WTC11 (cell line): ENCODE measurements at regions not wholly inside any gene's neighbourhood (a gene's known extent, or its start where the extent isn't known, plus 50 kb on each side); places are given as distances from the start of the nearest gene placed in this dataset.

Source experiments
- ATAC-seq: fragments of 200-7000 bp; cut with Tn5 transposase; 2 replicates; pipeline ENCODE4 v1.10.0; 2021; ENCODE audit warnings: mild to moderate bottlenecking, moderate library complexity
- CTCF ChIA-PET: fragments of 300-600 bp; sonication (Branson Sonifier 250); formaldehyde crosslinking; loops from one replicate; lab custom pipeline; 2021; ENCODE audit warnings: antibody characterized with exemption; lab: Charles Lee
- POLR2A ChIA-PET: fragments of 350-600 bp; sonication (Branson Sonifier 250); formaldehyde crosslinking; loops from one replicate; lab custom pipeline; 2021; ENCODE audit warnings: antibody characterized with exemption; lab: Charles Lee
- DNase-seq: peaks from one replicate; pipeline ENCODE4 v3.0.0; 2021; ENCODE audit warnings: low spot score
- H3K27ac Mint-ChIP-seq: 2 replicates; pipeline ENCODE4 v1.8.0; 2021; ENCODE audit warnings: mixed read lengths
- H3K27me3 Mint-ChIP-seq: 2 replicates; pipeline ENCODE4 v1.8.0; 2021; ENCODE audit warnings: low read depth, mild to moderate bottlenecking, moderate library complexity, mixed read lengths
- H3K36me3 Mint-ChIP-seq: 2 replicates; pipeline ENCODE4 v1.8.0; 2021; ENCODE audit warnings: mixed read lengths
- H3K4me1 Mint-ChIP-seq: 2 replicates; pipeline ENCODE4 v1.8.0; 2022; ENCODE audit warnings: mixed read lengths
- H3K4me3 Mint-ChIP-seq: 2 replicates; pipeline ENCODE4 v1.8.0; 2021; ENCODE audit warnings: mild to moderate bottlenecking, moderate library complexity, mixed read lengths
- H3K9me3 Mint-ChIP-seq: 2 replicates; pipeline ENCODE4 v1.8.0; 2021; ENCODE audit warnings: mixed read lengths
- ATF6 ChIP-seq: sonication (generic); formaldehyde crosslinking; IDR thresholded peaks from 2 replicates; pipeline ENCODE4 v1.8.1; 2023; ENCODE audit warnings: mild to moderate bottlenecking, missing genetic modification reagents
- CBFB ChIP-seq: sonication (generic); formaldehyde crosslinking; IDR thresholded peaks from 2 replicates; pipeline ENCODE4 v1.8.1; 2022; ENCODE audit warnings: mild to moderate bottlenecking, low read depth, missing genetic modification reagents
- CREB1 ChIP-seq: sonication (generic); formaldehyde crosslinking; IDR thresholded peaks from 2 replicates; pipeline ENCODE4 v1.8.0; 2023; ENCODE audit warnings: mild to moderate bottlenecking, missing genetic modification reagents
- ESRRA ChIP-seq: sonication (generic); formaldehyde crosslinking; IDR thresholded peaks from 2 replicates; pipeline ENCODE4 v1.8.1; 2022; ENCODE audit warnings: mild to moderate bottlenecking, missing genetic modification reagents, borderline replicate concordance
- ETV6 ChIP-seq: sonication (generic); formaldehyde crosslinking; IDR thresholded peaks from 2 replicates; pipeline ENCODE4 v1.8.1; 2022; ENCODE audit warnings: mild to moderate bottlenecking, missing genetic modification reagents
- FOXP1 ChIP-seq: sonication (generic); formaldehyde crosslinking; IDR thresholded peaks from 2 replicates; pipeline ENCODE4 v1.8.0; 2022; ENCODE audit warnings: missing genetic modification reagents, mild to moderate bottlenecking, moderate library complexity, borderline replicate concordance
- FOXP4 ChIP-seq: sonication (generic); formaldehyde crosslinking; IDR thresholded peaks from 2 replicates; pipeline ENCODE4 v1.8.0; 2022; ENCODE audit warnings: mild to moderate bottlenecking, missing genetic modification reagents
- GABPB1 ChIP-seq: sonication (generic); formaldehyde crosslinking; IDR thresholded peaks from 2 replicates; pipeline ENCODE4 v1.8.1; 2023; ENCODE audit warnings: mild to moderate bottlenecking, missing genetic modification reagents
- GTF2I ChIP-seq: fragments of 250-450 bp; sonication (Bioruptor Pico); conservative IDR thresholded peaks from 2 replicates; pipeline ENCODE4 v1.4.0; 2021; ENCODE audit warnings: mild to moderate bottlenecking
- IRF2 ChIP-seq: sonication (generic); formaldehyde crosslinking; IDR thresholded peaks from 2 replicates; pipeline ENCODE4 v1.8.0; 2022; ENCODE audit warnings: low read depth, missing genetic modification reagents, borderline replicate concordance
- JUN ChIP-seq: sonication (generic); formaldehyde crosslinking; IDR thresholded peaks from 2 replicates; pipeline ENCODE4 v1.8.0; 2023; ENCODE audit warnings: mild to moderate bottlenecking, missing genetic modification reagents
- NR1H2 ChIP-seq: sonication (generic); formaldehyde crosslinking; IDR thresholded peaks from 2 replicates; pipeline ENCODE4 v1.9.0; 2021; ENCODE audit warnings: mild to moderate bottlenecking, moderate library complexity, missing genetic modification reagents
- OVOL2 ChIP-seq: fragments of 250-450 bp; sonication (Bioruptor Pico); IDR thresholded peaks from 2 replicates; pipeline ENCODE4 v1.9.0; 2021; ENCODE audit warnings: mild to moderate bottlenecking, borderline replicate concordance
- PRRX2 ChIP-seq: fragments of 250-450 bp; sonication (Bioruptor Pico); IDR thresholded peaks from 2 replicates; pipeline ENCODE4 v1.8.0; 2021; ENCODE audit warnings: mild to moderate bottlenecking
- RORB ChIP-seq: fragments of 250-450 bp; sonication (Bioruptor Pico); IDR thresholded peaks from 2 replicates; pipeline ENCODE4 v1.9.0; 2021; ENCODE audit warnings: mild to moderate bottlenecking
- SMAD3 ChIP-seq: sonication (generic); formaldehyde crosslinking; IDR thresholded peaks from 2 replicates; pipeline ENCODE4 v1.8.0; 2022; ENCODE audit warnings: missing genetic modification reagents, mild to moderate bottlenecking, borderline replicate concordance
- TCF7 ChIP-seq: sonication (generic); formaldehyde crosslinking; IDR thresholded peaks from 2 replicates; pipeline ENCODE4 v1.8.0; 2022; ENCODE audit warnings: mild to moderate bottlenecking, low read depth, missing genetic modification reagents, moderate library complexity
- TEAD1 ChIP-seq: sonication (generic); formaldehyde crosslinking; IDR thresholded peaks from 2 replicates; pipeline ENCODE4 v1.8.0; 2022; ENCODE audit warnings: mild to moderate bottlenecking, missing genetic modification reagents
- ZBTB21 ChIP-seq: sonication (generic); formaldehyde crosslinking; IDR thresholded peaks from 2 replicates; pipeline ENCODE4 v1.8.1; 2023; ENCODE audit warnings: mild to moderate bottlenecking, missing genetic modification reagents, borderline replicate concordance
- ZNF121 ChIP-seq: sonication (generic); formaldehyde crosslinking; IDR thresholded peaks from 2 replicates; pipeline ENCODE4 v1.8.0; 2023; ENCODE audit warnings: missing genetic modification reagents
- ZNF219 ChIP-seq: sonication (generic); formaldehyde crosslinking; IDR thresholded peaks from 2 replicates; pipeline ENCODE4 v1.8.0; 2023; ENCODE audit warnings: missing genetic modification reagents, mild to moderate bottlenecking, borderline replicate concordance
- ZNF232 ChIP-seq: sonication (generic); formaldehyde crosslinking; IDR thresholded peaks from 2 replicates; pipeline ENCODE4 v1.8.0; 2022; ENCODE audit warnings: mild to moderate bottlenecking, missing genetic modification reagents
- TF ChIP-seq, protein P1 (sequence below): fragments of 200-600 bp; IDR thresholded peaks from 2 replicates; pipeline ENCODE4 v1.8.0; 2022; ENCODE audit warnings: antibody characterized with exemption
- TF ChIP-seq, protein P2 (sequence below): fragments of 250-450 bp; sonication (Bioruptor Pico); conservative IDR thresholded peaks from 2 replicates; pipeline ENCODE4 v1.9.0; 2021; ENCODE audit warnings: mild to moderate bottlenecking

DNA sequence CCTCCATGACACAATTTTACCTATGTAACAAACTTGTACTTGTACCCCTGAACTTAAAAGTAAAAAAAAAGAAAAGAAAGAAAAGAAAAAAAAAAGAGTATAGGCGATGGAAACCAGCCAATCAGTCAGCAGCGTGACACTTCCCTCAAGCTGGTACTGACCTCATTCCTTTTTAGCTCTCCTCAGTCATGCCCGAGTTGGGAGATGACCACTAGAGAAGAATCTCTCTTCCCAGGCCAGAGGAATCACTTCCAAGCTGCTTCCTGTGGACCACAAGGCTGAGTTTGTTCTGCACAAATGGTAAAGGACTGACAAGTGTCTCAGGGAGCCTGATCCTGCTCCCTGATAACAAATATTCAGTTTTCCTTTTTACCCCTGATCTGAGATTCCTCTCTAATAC is 313.5 kb upstream of the ESRRG start:
- ATAC-seq (no peak), DNase-seq (no peak)
- Mint-ChIP-seq H3K27ac (no peak overlapping the region), H3K27me3 (no peaks in the 10 kb centered on the region), H3K9me3 (peaks cover 55% of the 10 kb centered on the region), H3K4me1 (no peaks in the 10 kb centered on the region), H3K4me3 (no peak overlapping the region), H3K36me3 (peaks cover 36% of the 10 kb centered on the region)
- TF ChIP-seq CBFB (no peak), RORB (no peak), FOXP4 (CRISPR knock-in tag) (no peak), NR1H2 (CRISPR knock-in tag) (no peak), ZBTB21 (CRISPR knock-in tag) (no peak), GTF2I (CRISPR knock-in tag) (no peak), ZNF121 (CRISPR knock-in tag) (no peak), FOXP1 (no peak), TCF7 (CRISPR knock-in tag) (no peak)
- TF ChIP-seq, protein P1, sequence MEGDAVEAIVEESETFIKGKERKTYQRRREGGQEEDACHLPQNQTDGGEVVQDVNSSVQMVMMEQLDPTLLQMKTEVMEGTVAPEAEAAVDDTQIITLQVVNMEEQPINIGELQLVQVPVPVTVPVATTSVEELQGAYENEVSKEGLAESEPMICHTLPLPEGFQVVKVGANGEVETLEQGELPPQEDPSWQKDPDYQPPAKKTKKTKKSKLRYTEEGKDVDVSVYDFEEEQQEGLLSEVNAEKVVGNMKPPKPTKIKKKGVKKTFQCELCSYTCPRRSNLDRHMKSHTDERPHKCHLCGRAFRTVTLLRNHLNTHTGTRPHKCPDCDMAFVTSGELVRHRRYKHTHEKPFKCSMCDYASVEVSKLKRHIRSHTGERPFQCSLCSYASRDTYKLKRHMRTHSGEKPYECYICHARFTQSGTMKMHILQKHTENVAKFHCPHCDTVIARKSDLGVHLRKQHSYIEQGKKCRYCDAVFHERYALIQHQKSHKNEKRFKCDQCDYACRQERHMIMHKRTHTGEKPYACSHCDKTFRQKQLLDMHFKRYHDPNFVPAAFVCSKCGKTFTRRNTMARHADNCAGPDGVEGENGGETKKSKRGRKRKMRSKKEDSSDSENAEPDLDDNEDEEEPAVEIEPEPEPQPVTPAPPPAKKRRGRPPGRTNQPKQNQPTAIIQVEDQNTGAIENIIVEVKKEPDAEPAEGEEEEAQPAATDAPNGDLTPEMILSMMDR: no peak
- ChIA-PET POLR2A (no interaction called here), CTCF (interaction anchor here (0.7 kb wide), 1 partner anchor 12 kb away, joined by 3 read pairs; no protein-coding TSS in a partner anchor)

- DNase-seq (no peak), ATAC-seq (no peak)
- no peak for TF ChIP-seq ZNF219 (CRISPR knock-in tag)
- no peak for TF ChIP-seq ESRRA (CRISPR knock-in tag)
- no peak for TF ChIP-seq PRRX2 (CRISPR knock-in tag)
- no peak for TF ChIP-seq OVOL2 (CRISPR knock-in tag)
- no peak for TF ChIP-seq ETV6 (CRISPR knock-in tag)
- ChIA-PET POLR2A (no interaction called here), CTCF (interaction anchor here (1.4 kb wide), 1 partner anchor 15 kb away, joined by 4 to 7 read pairs; no protein-coding TSS in a partner anchor)
- peaks cover 33% of the 10 kb centered on the region for H3K9me3 Mint-ChIP-seq
- H3K36me3 Mint-ChIP-seq: peaks cover 11% of the 10 kb centered on the region
- H3K4me1 Mint-ChIP-seq: no peaks in the 10 kb centered on the region
- H3K27me3 Mint-ChIP-seq: no peaks in the 10 kb centered on the region
- H3K27ac Mint-ChIP-seq: no peak overlapping the region
- no peak overlapping the region for H3K4me3 Mint-ChIP-seq
These were observed 309.6 kb upstream of the ESRRG start for GRCh38 chr1:217032715-217033367.

DNA sequence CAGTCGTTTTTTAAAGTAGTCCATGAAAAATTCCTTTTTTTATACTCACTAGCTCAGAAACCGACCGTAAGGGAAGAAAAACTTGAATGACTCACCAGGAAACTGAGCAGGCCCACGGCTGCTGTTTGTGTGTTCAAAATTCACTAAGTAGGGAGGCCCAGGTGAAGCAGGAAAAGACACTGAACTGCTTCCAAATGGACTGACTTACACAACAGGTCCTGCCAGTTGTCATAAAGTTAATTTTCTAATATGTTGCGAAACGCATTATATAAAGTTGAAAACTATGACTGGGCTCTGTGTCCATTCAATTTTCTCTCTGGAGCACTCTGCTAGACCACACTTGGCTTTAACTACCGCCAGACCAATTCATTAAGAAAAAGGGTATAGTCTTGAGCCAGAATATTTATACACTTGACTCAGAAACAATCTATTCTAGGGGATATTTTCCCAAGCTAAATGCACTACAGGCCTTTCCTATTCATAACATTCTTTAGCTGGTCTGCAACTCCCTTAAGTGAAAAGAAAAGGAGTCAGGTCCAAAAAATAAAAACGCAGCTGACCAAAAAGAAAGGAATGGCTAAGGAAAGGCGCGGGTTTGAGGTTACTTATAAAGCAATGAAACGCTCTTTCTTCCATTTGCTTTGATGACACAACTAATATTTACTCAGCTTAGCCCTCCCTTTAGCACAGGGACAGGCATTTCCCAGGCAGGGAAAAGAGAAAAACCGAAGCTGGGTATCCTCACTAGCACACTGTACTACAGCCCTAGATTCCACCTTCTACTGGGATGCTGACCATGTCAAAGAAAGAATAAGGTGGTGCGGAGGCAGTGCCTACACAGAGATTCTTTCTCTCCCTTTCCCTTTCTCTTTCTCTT is 306.3 kb upstream of the ESRRG start:
- H3K27ac Mint-ChIP-seq: no peak overlapping the region
- POLR2A ChIA-PET: no interaction called here
- no peak for DNase-seq
- TF ChIP-seq CREB1 (CRISPR knock-in tag) (no peak), ZNF232 (CRISPR knock-in tag) (no peak), IRF2 (no peak), RORB (no peak), GABPB1 (CRISPR knock-in tag) (no peak), ATF6 (CRISPR knock-in tag) (no peak), SMAD3 (CRISPR knock-in tag) (no peak), ETV6 (CRISPR knock-in tag) (no peak), TEAD1 (CRISPR knock-in tag) (no peak), JUN (no peak), ZNF121 (CRISPR knock-in tag) (no peak)
- TF ChIP-seq, protein P2, sequence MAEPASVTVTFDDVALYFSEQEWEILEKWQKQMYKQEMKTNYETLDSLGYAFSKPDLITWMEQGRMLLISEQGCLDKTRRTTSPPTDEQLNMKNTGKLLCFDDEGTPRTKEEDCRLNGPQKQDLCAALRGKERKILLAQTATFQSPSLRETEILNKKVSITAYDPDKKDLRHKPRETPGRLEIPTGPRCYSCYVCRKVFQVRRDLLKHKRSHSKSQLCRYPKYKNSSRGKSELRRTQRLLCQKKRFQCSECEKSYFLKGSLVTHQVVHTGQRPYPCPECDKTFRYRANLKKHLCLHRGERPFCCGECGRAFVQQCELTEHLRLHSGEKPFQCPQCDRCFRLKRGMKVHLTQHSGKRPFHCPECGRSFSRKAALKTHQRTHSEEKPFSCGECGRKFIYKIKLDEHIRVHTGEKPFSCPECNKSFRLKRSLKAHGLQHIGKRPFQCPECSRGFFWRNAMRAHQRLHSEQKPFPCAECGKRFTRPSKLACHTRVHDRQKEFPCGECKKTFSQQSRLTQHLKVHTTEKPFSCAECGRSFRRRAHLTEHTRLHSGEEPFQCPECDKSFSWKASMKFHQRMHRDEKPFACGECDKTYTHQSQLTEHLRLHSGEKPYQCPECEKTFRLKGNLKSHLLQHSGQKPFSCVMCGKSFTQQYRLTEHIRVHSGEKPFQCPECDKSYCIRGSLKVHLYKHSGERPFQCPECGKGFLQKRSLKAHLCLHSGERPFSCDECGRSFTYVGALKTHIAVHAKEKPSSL: no peak

More for the DNA sequence above, 306.3 kb upstream of the ESRRG start:
- Mint-ChIP-seq H3K36me3 (no peaks in the 10 kb centered on the region), H3K9me3 (peaks cover 13% of the 10 kb centered on the region), H3K4me3 (no peak overlapping the region), H3K4me1 (no peaks in the 10 kb centered on the region), H3K27me3 (no peaks in the 10 kb centered on the region; the same call in 1 of the 2 replicates)
- no peak for ATAC-seq
- CTCF ChIA-PET: interaction anchor here (2.1 kb wide), 1 partner anchor 19 kb away, joined by 8 read pairs; no protein-coding TSS in a partner anchor
